ENCODE measurements at regions not wholly inside any gene's neighbourhood (a gene's known extent, or its start where the extent isn't known, plus 50 kb on each side); places are given as distances from the start of the nearest gene placed in this dataset.
"Not testable (repeated sequence)": the region's sequence is repeated elsewhere in the genome, so short reads cannot be mapped to it uniquely, and the experiment has no call there.

- not testable (repeated sequence) for TF ChIP-seq CTCF, POLR2A (IDR thresholded peaks at IDR 0.05)
Measured at GRCh38 chr6:84626527-84626926, 137.9 kb downstream of the TBX18 start.

All from body of pancreas (tissue), 4 donors.